Urinary bladder (tissue), 3 donors: ENCODE measurements at regions not wholly inside any gene's neighbourhood (a gene's known extent, or its start where the extent isn't known, plus 50 kb on each side); places are given as distances from the start of the nearest gene placed in this dataset.
A peak's percentile ranks its signal among the peaks of the same experiment; 100 is the strongest.

Experiments
- DNase-seq: peaks from one replicate; pipeline ENCODE4 v3.0.0-alpha.2; 2015; ENCODE audit errors: extremely low spot score
- H3K27ac ChIP-seq: one replicate; pipeline ENCODE4 v1.5.1; 2013; ENCODE audit warnings: low read depth, mild to moderate bottlenecking, moderate library complexity
- H3K36me3 ChIP-seq: one replicate; pipeline ENCODE4 v1.6.1; 2013; ENCODE audit warnings: mild to moderate bottlenecking, moderate library complexity; ENCODE audit not compliant: insufficient read depth
- H3K4me1 ChIP-seq: one replicate; pipeline ENCODE4 v1.6.1; 2013; ENCODE audit warnings: mild to moderate bottlenecking, moderate library complexity; ENCODE audit not compliant: insufficient read depth
- H3K4me3 ChIP-seq: one replicate; pipeline ENCODE4 v1.5.1; 2013; ENCODE audit warnings: low read depth, low read length
- WGBS: extraction: QIAGEN DNeasy Blood & Tissue Kit; methylation state at CpG from one replicate; pipeline ENCODE4 v1.1.7; 2013; 5-methylcytosine and 5-hydroxymethylcytosine counted together
- donor health status: healthy with polysubstance abuse.
- donor health status: healthy.

GRCh38 chr2:5751873-5752482 lies 59.8 kb downstream of the SOX11 start:
- DNase-seq = no peak

GRCh38 chr2:5756272-5756671 lies 64.1 kb downstream of the SOX11 start:
- DNase-seq = peak; percentile 62
- Histone ChIP-seq H3K27ac (no peak overlapping the region), H3K4me3 (no peak overlapping the region), H3K4me1 (no peaks in the 10 kb centered on the region), H3K36me3 (no peaks in the 10 kb centered on the region)
- WGBS = 37% methylated on average over 15 of the region's 15 CpGs

More at GRCh38 chr2:5751873-5752482, 59.8 kb downstream of the SOX11 start:
- 78% methylated on average over 5 of the region's 5 CpGs for WGBS
- no peak overlapping the region for H3K4me3 ChIP-seq
- H3K27ac ChIP-seq = no peak overlapping the region
- H3K36me3 ChIP-seq = no peaks in the 10 kb centered on the region
- H3K4me1 ChIP-seq = no peaks in the 10 kb centered on the region

- DNase-seq = no peak
- WGBS = 94% methylated on average over 5 of the region's 5 CpGs
- H3K4me1 ChIP-seq = no peaks in the 10 kb centered on the region
Measured at GRCh38 chr2:5758346-5758745, 66.2 kb downstream of the SOX11 start.

DNA sequence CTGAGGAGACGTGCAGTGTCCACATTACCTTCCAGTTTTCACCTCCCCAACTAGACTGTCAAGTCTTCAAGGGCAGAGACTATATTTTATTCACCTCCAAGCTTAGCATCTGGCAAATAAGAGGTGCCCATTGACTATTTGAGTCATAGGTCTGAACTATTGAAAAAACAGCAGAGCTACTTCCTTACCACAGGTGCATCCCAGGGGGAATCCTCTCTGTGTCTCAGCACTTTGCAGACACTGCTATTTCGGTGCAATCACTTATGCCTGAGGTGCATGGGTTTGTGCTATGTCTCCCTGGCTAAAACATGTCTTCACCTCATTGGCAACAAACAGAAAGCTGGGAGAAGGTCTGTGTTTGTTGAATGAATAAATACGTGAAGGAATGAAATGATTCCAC lies 67.8 kb downstream of the SOX11 start:
- no peaks in the 10 kb centered on the region for H3K4me1 ChIP-seq
- WGBS = 80% methylated on average over 3 of the region's 3 CpGs

More at GRCh38 chr2:5758346-5758745, 66.2 kb downstream of the SOX11 start:
- Histone ChIP-seq H3K4me3 (no peak overlapping the region), H3K27ac (no peak overlapping the region), H3K36me3 (no peaks in the 10 kb centered on the region)

GRCh38 chr2:5763531-5763930 lies 71.3 kb downstream of the SOX11 start:
- Histone ChIP-seq H3K4me1 (no peaks in the 10 kb centered on the region), H3K36me3 (no peaks in the 10 kb centered on the region), H3K4me3 (no peak overlapping the region), H3K27ac (no peak overlapping the region)
- 79% methylated on average over 3 of the region's 3 CpGs for WGBS
- DNase-seq = no peak

More for the DNA sequence above, 67.8 kb downstream of the SOX11 start:
- Histone ChIP-seq H3K4me3 (no peak overlapping the region), H3K27ac (no peak overlapping the region), H3K36me3 (no peaks in the 10 kb centered on the region)
- no peak for DNase-seq

DNA sequence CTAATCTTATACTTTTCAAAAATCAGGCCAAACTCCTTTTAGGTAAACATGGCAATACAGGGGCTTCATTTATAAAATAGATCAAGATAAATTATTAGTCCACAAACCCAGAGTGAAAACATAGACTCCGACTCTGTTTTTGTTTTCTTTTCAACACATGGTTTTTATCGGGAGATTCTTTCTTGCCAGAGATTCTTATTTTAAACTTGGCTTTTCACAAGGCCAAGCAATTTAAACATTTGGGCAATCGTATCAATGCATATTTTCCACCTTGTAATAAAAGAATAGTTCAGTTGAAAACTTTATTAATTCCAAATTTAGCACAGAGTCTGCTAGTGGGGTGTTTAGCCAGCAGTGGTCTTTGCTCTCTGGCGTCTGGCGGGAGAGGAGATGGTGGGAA lies 71.9 kb downstream of the SOX11 start:
- no peaks in the 10 kb centered on the region for H3K4me1 ChIP-seq
- H3K27ac ChIP-seq = no peak overlapping the region
- DNase-seq = no peak
- 59% methylated on average over 5 of the region's 5 CpGs for WGBS
- no peaks in the 10 kb centered on the region for H3K36me3 ChIP-seq
- H3K4me3 ChIP-seq = no peak overlapping the region

DNA sequence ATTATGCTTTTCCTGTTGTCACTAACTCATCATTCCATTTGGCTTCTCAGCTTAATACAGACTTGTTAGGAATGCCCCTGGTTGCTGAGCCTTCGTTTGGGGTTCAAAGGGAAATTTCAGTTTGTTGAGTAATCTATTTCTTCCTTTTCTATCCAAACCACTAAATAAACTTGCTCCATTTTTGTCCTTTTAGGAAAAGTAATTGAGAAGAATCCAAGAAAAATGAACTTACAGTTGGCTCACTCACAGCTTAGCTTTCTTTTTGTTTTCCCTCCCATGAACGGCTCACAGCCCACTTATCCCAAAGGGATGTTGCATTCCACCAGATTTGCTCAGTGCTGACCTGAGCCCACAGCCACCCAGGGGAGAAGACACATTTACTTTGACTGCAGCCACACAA lies 73.9 kb downstream of the SOX11 start:
- Histone ChIP-seq H3K27ac (no peak overlapping the region), H3K36me3 (no peaks in the 10 kb centered on the region), H3K4me3 (no peak overlapping the region), H3K4me1 (no peaks in the 10 kb centered on the region)
- no peak for DNase-seq
- 44% methylated on average over 2 of the region's 2 CpGs for WGBS

DNA sequence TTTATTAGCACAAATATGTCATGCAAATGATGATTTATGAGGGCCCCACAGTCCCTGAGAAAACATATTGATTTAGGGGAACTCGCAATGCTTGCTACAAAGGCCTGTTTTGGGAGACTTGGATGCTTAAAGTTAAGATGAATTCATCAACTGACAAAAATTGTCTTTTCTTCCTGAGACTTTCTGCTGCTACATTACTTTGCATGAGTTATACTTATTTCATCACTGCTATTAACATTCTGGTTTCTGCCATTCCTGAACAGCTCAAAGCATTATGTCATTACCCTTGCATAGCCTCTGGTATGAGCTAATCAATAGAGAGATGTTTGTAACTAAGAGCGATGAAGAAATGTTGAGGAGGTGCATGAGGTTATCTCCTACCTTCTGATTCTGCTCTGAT lies 74.4 kb downstream of the SOX11 start:
- Histone ChIP-seq H3K27ac (no peak overlapping the region), H3K36me3 (no peaks in the 10 kb centered on the region), H3K4me3 (no peak overlapping the region), H3K4me1 (no peaks in the 10 kb centered on the region)
- DNase-seq = no peak
- 88% methylated on average over 2 of the region's 2 CpGs for WGBS

- peak; percentile 81 for DNase-seq
- no peaks in the 10 kb centered on the region for H3K36me3 ChIP-seq
- 60% methylated on average over 4 of the region's 4 CpGs for WGBS
- no peaks in the 10 kb centered on the region for H3K4me1 ChIP-seq
- H3K27ac ChIP-seq = no peak overlapping the region
- no peak overlapping the region for H3K4me3 ChIP-seq
Measured at GRCh38 chr2:5777131-5777535, 84.9 kb downstream of the SOX11 start.

- no peak overlapping the region for H3K4me3 ChIP-seq
- H3K27ac ChIP-seq = no peak overlapping the region
- no peak for DNase-seq
- no peaks in the 10 kb centered on the region for H3K4me1 ChIP-seq
- H3K36me3 ChIP-seq = no peaks in the 10 kb centered on the region
- 81% methylated on average over 14 of the region's 14 CpGs for WGBS
Measured at GRCh38 chr2:5781679-5782078, 89.5 kb downstream of the SOX11 start.

DNA sequence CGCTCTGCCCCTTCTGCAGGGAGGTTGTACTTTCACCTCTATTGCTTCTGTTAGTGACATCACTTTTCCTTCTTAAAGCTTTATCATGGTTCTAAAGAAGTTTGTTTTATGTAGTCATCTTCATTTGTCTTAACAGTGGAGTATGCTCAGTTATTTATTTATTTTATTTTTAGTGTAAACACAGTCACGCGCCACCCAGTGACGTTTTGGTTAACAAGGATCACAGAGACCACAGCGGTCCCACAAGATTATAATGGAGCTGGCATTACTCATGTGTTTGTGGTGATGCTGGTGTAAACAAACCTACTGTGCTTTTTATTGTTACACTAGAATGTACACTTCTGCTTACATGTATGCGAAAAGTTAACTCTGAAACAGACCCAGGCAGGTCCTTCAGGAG lies 89.9 kb downstream of the SOX11 start:
- H3K27ac ChIP-seq = no peak overlapping the region
- H3K4me3 ChIP-seq = no peak overlapping the region
- 64% methylated on average over 6 of the region's 6 CpGs for WGBS
- no peaks in the 10 kb centered on the region for H3K4me1 ChIP-seq
- H3K36me3 ChIP-seq = no peaks in the 10 kb centered on the region
- no peak for DNase-seq

GRCh38 chr2:5788447-5788846 lies 96.3 kb downstream of the SOX11 start:
- DNase-seq = no peak
- Histone ChIP-seq H3K27ac (no peak overlapping the region), H3K36me3 (no peaks in the 10 kb centered on the region), H3K4me1 (no peaks in the 10 kb centered on the region), H3K4me3 (no peak overlapping the region)

DNA sequence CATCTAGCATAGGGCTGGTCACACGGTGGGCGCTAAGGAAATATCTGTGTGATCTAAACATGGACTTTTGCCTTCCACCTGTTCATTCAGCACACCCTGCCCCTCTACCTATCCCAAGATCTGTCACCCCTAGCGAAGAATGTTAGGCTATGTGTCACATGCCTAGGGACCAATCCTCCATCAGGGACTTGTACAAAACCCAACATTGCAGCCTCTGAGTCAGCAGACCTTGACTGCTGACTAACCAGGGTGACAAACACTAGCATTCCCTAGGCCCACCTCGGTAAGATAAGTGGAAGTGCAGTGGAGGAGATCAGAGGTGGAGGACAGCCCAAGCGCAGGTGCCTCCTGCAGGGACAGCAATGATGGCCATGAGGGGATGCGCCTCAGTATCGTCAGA lies 99.2 kb downstream of the SOX11 start:
- Histone ChIP-seq H3K36me3 (no peaks in the 10 kb centered on the region), H3K4me3 (no peak overlapping the region), H3K4me1 (no peaks in the 10 kb centered on the region), H3K27ac (no peak overlapping the region)
- DNase-seq = no peak
- 96% methylated on average over 7 of the region's 7 CpGs for WGBS

DNA sequence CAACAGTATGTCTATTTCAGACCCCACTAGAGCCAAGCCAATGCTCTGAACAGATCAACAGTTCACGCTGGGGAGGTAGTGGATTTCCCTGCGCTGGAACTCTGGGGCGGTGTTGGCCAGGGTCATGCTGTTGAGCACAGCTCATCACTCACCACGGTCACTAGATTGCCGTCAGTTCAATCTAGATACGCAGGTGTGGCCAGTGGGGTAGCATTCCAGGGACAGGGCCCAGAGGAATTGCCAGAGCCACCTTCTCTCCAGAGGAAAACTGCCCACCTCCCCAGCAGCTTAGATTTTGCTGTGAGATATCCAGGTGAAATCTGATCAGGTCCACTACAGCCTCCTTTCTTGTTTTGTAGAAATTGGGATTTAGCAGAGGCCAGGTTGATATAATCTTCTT lies 101.8 kb downstream of the SOX11 start:
- 89% methylated on average over 6 of the region's 6 CpGs for WGBS
- no peaks in the 10 kb centered on the region for H3K4me1 ChIP-seq
- H3K36me3 ChIP-seq = no peaks in the 10 kb centered on the region
- no peak overlapping the region for H3K27ac ChIP-seq
- no peak for DNase-seq
- no peak overlapping the region for H3K4me3 ChIP-seq

- Histone ChIP-seq H3K36me3 (no peaks in the 10 kb centered on the region), H3K27ac (no peak overlapping the region), H3K4me3 (no peak overlapping the region), H3K4me1 (no peaks in the 10 kb centered on the region)
- WGBS = 92% methylated on average over 4 of the region's 4 CpGs
- no peak for DNase-seq
Measured at GRCh38 chr2:5798084-5798483, 105.9 kb downstream of the SOX11 start.
